Activated CD4-positive, alpha-beta T cell treated with anti-CD3 and anti-CD28 coated beads, Interleukin-10, Interleukin-2, amounts not matched to agents 100 ng/mL and 50 ng/mL, durations not matched to agents 16 hours and 8 hours (primary cell): ENCODE measurements at regions not wholly inside any gene's neighbourhood (a gene's known extent, or its start where the extent isn't known, plus 50 kb on each side); places are given as distances from the start of the nearest gene placed in this dataset.
"Not testable (repeated sequence)": the region's sequence is repeated elsewhere in the genome, so short reads cannot be mapped to it uniquely, and the experiment has no call there.

Experiments
- DNase-seq: peaks from one replicate; pipeline ENCODE4 v3.0.0-alpha.2; 2020

- DNase-seq = no peak
Observed at GRCh38 chr4:112063260-112063659, 82.0 kb upstream of the FAM241A start.

DNA sequence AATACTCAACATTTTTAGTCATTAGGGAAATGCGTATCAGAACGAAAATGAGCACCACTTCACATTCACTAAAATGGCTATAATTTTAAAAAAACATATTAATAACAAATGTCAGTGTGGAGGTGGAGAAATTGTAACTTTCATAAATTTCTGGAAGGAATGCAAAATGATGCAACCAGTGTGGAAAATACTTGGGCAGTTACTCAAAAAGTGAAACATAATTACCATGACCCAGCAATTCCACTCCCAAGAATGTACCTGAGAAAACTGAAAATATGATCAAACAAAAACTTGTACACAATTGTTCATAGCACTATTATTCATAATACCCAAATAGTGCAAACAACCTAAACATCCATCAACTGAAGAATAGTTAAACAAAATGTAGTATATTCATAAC, 76.1 kb upstream of the FAM241A start:
- DNase-seq = no peak

GRCh38 chr4:112073181-112073580, 72.1 kb upstream of the FAM241A start:
- no peak for DNase-seq

DNA sequence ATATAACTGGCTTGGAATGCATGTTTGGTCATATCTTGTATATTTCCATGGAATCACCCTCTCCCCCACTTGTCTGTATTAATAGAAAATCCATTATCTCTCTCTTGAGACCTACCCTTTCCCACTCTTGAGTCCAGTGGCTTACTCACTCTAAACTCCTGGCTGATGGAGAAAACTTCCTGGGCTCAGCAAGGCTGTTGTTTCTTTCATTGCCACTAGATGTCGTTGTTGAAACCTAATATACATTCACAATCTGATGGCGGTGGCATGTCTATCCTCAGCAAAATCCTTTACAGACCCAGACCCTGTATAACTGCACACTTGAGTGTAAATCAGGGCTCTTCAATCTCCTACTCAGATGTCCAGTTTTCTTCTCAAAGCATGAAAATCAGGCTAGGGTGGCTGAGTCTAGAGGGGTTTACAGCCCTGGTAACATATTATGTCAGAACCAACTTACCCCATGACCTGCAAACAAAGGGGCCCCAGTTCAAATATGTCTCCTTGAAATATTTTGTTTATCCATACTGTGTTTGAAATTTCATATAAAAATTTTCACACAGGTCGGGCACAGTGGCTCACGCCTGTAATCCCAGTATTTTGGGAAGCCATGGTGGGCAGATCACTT, 70.0 kb upstream of the FAM241A start:
- peak; percentile 61 for DNase-seq

- no peak for DNase-seq
Observed at GRCh38 chr4:112075906-112076305, 69.3 kb upstream of the FAM241A start.

GRCh38 chr4:112076919-112077608, 68.2 kb upstream of the FAM241A start:
- DNase-seq = no peak

DNA sequence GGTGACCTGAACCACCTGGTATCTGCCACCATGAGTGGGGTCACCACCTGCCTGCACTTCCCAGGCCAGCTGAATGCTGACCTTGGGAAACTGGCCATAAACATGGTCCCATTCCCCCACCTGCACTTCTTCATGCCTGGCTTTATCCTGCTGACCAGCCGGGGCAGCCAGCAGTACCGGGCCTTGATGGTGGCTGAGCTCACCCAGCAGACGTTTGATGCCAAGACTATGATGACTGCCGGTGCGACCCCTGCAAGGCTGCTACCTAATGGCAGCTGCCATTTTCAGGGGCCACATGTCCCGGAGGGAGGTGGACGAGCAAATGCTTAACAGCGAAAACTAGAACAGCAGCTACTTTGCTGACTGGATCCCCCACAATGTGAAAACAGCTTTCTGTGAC, 67.5 kb upstream of the FAM241A start:
- no peak for DNase-seq

DNA sequence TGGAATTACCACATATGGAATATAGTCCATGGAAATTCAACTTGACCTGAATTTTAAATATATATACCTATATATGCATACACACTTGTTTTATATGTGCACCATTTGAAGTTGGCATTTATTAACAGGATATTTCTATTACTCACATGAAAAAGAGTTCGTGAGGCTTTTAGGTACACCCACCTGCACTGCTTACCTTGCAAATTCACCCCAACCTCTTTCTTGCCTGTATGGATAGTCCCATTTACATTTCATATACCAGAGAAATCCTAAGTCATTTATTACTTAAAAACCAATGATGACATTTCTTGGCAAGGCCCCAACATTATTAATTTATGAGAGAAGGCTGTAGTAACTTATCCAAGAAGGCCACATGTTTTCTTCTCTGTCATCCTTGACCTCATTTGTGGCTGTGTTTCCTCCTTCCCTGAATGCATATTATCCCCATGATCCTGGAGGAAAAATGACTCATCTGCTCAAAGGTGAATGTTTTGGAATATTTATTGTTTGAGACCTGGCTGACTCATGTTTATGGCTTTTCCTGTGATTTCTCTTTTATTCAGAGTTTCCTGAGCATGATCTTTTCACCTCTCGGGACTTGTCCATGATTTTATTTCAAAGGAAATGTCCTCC, 62.2 kb upstream of the FAM241A start:
- no peak for DNase-seq

GRCh38 chr4:112083587-112084347, 61.5 kb upstream of the FAM241A start:
- no peak for DNase-seq

GRCh38 chr4:112085156-112086035, 59.9 kb upstream of the FAM241A start:
- DNase-seq = no peak

DNA sequence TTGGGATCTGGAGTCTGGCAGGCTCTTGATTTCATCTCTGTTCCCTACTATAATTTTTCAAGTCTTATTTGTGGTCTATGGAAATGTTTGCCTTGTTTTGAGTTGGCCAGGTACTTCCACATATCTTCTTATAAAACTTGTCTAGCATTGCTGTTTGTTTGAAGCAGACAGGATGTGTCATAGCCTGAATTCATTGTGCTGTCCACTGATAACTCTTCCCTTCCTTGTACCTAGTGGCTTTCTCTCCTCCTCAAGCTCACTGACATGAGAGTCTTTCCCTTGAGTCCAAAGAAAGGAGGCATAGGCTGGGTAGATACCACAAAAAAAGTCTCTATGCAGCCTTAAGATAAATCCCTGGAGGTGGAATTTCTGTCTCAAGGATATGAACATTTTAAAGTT, 59.2 kb upstream of the FAM241A start:
- no peak for DNase-seq

GRCh38 chr4:112086661-112087060, 58.6 kb upstream of the FAM241A start:
- DNase-seq = not testable (repeated sequence)

DNA sequence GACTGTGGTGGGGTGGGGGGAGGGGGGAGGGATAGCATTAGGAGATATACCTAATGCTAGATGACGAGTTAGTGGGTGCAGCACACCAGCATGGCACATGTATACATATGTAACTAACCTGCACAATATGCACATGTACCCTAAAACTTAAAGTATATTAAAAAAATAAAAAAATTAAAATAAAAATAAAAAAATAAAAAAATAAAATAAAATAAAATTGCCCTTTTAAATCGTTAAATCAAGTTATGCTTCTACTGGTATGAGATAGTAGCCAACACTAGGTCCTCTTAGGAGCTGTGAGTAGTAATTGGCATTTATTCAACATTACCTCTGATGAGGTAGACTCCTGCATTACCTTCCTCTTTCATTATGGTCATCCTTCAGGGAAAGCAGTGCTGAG, 52.9 kb upstream of the FAM241A start:
- not testable (repeated sequence) for DNase-seq

GRCh38 chr4:112093636-112094202, 51.5 kb upstream of the FAM241A start:
- DNase-seq = no peak

DNA sequence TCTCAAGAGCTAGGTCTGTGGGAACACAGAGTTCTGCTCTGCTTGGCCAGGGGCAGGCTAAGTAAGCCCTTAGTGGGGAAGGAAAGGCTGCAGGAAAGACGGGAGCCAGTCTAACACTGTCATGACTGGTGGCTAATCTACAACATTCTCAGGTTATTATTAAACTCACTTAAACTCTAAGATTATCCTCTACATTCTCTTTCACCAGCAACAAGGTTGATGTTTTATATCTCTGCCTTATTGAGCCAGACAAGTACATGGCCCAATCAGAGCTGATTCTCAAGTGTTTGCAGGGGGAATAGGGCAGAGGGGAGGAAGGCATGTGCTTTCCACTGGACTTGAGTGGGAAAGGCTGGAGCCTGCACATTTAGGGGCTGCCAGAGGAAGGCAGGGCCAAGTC, 50.9 kb upstream of the FAM241A start:
- DNase-seq = no peak
